ENCODE measurements at regions not wholly inside any gene's neighbourhood (a gene's known extent, or its start where the extent isn't known, plus 50 kb on each side); places are given as distances from the start of the nearest gene placed in this dataset.

DNA sequence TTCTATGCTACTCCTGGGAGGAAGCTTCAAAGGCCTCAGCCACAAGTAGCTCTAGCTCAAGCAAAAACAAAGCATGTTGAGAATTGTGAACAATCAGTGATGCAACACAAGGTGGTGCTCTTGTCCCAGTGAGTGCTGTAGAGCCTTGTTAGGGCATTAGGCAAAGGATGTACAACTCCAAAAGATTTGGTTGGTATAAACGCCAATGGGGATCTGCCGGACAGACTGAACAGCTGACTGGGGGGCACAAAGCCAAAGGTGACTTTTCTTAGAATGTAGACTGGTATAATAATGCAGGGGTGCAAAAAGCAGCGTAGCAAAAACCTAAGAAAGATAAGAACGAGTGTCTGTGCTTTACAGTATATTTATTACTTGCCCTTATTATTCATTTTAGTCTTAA, 62.6 kb upstream of the ALB start (continued):
- TF ChIP-seq ZBTB3 (CRISPR knock-in tag; IDR thresholded peaks at IDR 0.05; ENCODE audit: borderline replicate concordance, low read depth): no peak
- TF ChIP-seq POGZ (CRISPR knock-in tag; IDR thresholded peaks at IDR 0.05): 0 out of 2 replicates have a peak, but pooled peaks have one; percentile 30
- TF ChIP-seq, protein P1, sequence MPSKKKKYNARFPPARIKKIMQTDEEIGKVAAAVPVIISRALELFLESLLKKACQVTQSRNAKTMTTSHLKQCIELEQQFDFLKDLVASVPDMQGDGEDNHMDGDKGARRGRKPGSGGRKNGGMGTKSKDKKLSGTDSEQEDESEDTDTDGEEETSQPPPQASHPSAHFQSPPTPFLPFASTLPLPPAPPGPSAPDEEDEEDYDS (CRISPR knock-in tag; IDR thresholded peaks at IDR 0.05): peak; percentile 59
- TF ChIP-seq, protein P2, sequence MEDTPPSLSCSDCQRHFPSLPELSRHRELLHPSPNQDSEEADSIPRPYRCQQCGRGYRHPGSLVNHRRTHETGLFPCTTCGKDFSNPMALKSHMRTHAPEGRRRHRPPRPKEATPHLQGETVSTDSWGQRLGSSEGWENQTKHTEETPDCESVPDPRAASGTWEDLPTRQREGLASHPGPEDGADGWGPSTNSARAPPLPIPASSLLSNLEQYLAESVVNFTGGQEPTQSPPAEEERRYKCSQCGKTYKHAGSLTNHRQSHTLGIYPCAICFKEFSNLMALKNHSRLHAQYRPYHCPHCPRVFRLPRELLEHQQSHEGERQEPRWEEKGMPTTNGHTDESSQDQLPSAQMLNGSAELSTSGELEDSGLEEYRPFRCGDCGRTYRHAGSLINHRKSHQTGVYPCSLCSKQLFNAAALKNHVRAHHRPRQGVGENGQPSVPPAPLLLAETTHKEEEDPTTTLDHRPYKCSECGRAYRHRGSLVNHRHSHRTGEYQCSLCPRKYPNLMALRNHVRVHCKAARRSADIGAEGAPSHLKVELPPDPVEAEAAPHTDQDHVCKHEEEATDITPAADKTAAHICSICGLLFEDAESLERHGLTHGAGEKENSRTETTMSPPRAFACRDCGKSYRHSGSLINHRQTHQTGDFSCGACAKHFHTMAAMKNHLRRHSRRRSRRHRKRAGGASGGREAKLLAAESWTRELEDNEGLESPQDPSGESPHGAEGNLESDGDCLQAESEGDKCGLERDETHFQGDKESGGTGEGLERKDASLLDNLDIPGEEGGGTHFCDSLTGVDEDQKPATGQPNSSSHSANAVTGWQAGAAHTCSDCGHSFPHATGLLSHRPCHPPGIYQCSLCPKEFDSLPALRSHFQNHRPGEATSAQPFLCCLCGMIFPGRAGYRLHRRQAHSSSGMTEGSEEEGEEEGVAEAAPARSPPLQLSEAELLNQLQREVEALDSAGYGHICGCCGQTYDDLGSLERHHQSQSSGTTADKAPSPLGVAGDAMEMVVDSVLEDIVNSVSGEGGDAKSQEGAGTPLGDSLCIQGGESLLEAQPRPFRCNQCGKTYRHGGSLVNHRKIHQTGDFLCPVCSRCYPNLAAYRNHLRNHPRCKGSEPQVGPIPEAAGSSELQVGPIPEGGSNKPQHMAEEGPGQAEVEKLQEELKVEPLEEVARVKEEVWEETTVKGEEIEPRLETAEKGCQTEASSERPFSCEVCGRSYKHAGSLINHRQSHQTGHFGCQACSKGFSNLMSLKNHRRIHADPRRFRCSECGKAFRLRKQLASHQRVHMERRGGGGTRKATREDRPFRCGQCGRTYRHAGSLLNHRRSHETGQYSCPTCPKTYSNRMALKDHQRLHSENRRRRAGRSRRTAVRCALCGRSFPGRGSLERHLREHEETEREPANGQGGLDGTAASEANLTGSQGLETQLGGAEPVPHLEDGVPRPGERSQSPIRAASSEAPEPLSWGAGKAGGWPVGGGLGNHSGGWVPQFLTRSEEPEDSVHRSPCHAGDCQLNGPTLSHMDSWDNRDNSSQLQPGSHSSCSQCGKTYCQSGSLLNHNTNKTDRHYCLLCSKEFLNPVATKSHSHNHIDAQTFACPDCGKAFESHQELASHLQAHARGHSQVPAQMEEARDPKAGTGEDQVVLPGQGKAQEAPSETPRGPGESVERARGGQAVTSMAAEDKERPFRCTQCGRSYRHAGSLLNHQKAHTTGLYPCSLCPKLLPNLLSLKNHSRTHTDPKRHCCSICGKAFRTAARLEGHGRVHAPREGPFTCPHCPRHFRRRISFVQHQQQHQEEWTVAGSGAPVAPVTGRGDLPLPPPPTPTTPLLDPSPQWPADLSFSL (CRISPR knock-in tag; IDR thresholded peaks at IDR 0.05): no peak; the same call in 1 of the 2 replicates
- no peak for TF ChIP-seq NR2F1 (CRISPR knock-in tag; IDR thresholded peaks at IDR 0.05)
- no peak for TF ChIP-seq MED13 (CRISPR knock-in tag; IDR thresholded peaks at IDR 0.05)
- no peak for TF ChIP-seq MEIS2 (CRISPR knock-in tag; IDR thresholded peaks at IDR 0.05)
- TF ChIP-seq MAFG (CRISPR knock-in tag; IDR thresholded peaks at IDR 0.05): no peak
- TF ChIP-seq ZNF207 (IDR thresholded peaks at IDR 0.05; ENCODE audit: borderline replicate concordance): no peak
- TF ChIP-seq, protein P3, sequence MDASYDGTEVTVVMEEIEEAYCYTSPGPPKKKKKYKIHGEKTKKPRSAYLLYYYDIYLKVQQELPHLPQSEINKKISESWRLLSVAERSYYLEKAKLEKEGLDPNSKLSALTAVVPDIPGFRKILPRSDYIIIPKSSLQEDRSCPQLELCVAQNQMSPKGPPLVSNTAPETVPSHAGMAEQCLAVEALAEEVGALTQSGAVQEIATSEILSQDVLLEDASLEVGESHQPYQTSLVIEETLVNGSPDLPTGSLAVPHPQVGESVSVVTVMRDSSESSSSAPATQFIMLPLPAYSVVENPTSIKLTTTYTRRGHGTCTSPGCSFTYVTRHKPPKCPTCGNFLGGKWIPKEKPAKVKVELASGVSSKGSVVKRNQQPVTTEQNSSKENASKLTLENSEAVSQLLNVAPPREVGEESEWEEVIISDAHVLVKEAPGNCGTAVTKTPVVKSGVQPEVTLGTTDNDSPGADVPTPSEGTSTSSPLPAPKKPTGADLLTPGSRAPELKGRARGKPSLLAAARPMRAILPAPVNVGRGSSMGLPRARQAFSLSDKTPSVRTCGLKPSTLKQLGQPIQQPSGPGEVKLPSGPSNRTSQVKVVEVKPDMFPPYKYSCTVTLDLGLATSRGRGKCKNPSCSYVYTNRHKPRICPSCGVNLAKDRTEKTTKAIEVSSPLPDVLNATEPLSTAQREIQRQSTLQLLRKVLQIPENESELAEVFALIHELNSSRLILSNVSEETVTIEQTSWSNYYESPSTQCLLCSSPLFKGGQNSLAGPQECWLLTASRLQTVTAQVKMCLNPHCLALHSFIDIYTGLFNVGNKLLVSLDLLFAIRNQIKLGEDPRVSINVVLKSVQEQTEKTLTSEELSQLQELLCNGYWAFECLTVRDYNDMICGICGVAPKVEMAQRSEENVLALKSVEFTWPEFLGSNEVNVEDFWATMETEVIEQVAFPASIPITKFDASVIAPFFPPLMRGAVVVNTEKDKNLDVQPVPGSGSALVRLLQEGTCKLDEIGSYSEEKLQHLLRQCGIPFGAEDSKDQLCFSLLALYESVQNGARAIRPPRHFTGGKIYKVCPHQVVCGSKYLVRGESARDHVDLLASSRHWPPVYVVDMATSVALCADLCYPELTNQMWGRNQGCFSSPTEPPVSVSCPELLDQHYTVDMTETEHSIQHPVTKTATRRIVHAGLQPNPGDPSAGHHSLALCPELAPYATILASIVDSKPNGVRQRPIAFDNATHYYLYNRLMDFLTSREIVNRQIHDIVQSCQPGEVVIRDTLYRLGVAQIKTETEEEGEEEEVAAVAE (CRISPR knock-in tag; IDR thresholded peaks at IDR 0.05; ENCODE audit: borderline replicate concordance): 0 out of 2 replicates have a peak, but pooled peaks have one; percentile 28
- TF ChIP-seq, protein P4, sequence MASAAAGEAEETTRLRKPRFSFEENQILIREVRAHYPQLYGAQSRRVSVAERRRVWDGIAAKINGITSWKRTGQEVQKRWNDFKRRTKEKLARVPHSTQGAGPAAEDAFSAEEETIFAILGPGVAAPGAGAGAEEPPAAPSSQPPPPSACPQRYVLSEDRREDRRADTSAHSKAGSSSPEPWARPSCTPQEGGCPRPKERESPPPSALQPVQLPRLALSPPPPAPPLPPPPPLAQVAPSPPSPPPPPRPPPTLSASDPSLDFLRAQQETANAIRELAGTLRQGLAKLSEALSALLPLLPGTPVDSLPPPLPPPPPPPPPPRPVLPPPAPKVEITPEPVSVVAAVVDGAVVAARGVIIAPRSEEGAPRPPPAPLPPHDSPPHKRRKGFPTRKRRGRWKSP (CRISPR knock-in tag; IDR thresholded peaks at IDR 0.05): no peak
- TF ChIP-seq ZNF441 (CRISPR knock-in tag; IDR thresholded peaks at IDR 0.05; ENCODE audit: borderline replicate concordance): no peak
- no peak for TF ChIP-seq ZNF7 (CRISPR knock-in tag; IDR thresholded peaks at IDR 0.05)
- no peak for TF ChIP-seq NR2F6 (IDR thresholded peaks at IDR 0.05)
- peak; percentile 36; the same call in 1 of the 2 replicates for TF ChIP-seq NR2F6 (CRISPR knock-in tag; IDR thresholded peaks at IDR 0.05)
- no peak for TF ChIP-seq ZNF776 (CRISPR knock-in tag; IDR thresholded peaks at IDR 0.05)
- TF ChIP-seq ZNF709 (CRISPR knock-in tag; IDR thresholded peaks at IDR 0.05): no peak
- no peak for TF ChIP-seq MYC (CRISPR knock-in tag; IDR thresholded peaks at IDR 0.05; ENCODE audit: borderline replicate concordance)
- no peak for TF ChIP-seq ASH2L (IDR thresholded peaks at IDR 0.05; ENCODE audit: insufficient read length, low read depth, low read length)
